ENCODE measurements at regions not wholly inside any gene's neighbourhood (a gene's known extent, or its start where the extent isn't known, plus 50 kb on each side); places are given as distances from the start of the nearest gene placed in this dataset.

GRCh38 chr20:6692566-6693173 lies 74.8 kb upstream of the BMP2 start:
- H3K4me1 ChIP-seq (ENCODE audit: control insufficient read depth, insufficient read depth, low read length), result no peaks in the 10 kb centered on the region
- POLR2A ChIA-PET, result interaction anchor here (0.8 to 1.8 kb wide), 2 partner anchors 15 to 77 kb away, joined by 3 to 7 read pairs; no protein-coding TSS in a partner anchor

GRCh38 chr20:6691516-6691915 lies 76.0 kb upstream of the BMP2 start:
- ChIA-PET CTCF (no interaction called here), POLR2A (no interaction called here)
- H3K36me3 ChIP-seq (ENCODE audit: control insufficient read depth in 2 of 2, insufficient read depth in 1 of 2, low read length in 2 of 2), result no peaks in the 10 kb centered on the region
- no peak overlapping the region for H3K27ac ChIP-seq (ENCODE audit: extremely low read depth, low read depth, low read length)
- TF ChIP-seq, protein P1, sequence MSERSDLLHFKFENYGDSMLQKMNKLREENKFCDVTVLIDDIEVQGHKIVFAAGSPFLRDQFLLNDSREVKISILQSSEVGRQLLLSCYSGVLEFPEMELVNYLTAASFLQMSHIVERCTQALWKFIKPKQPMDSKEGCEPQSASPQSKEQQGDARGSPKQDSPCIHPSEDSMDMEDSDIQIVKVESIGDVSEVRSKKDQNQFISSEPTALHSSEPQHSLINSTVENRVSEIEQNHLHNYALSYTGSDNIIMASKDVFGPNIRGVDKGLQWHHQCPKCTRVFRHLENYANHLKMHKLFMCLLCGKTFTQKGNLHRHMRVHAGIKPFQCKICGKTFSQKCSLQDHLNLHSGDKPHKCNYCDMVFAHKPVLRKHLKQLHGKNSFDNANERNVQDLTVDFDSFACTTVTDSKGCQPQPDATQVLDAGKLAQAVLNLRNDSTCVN (tag by site-specific recombination; optimal IDR thresholded peaks at IDR 0.05), result no peak
- TF ChIP-seq, protein P2, sequence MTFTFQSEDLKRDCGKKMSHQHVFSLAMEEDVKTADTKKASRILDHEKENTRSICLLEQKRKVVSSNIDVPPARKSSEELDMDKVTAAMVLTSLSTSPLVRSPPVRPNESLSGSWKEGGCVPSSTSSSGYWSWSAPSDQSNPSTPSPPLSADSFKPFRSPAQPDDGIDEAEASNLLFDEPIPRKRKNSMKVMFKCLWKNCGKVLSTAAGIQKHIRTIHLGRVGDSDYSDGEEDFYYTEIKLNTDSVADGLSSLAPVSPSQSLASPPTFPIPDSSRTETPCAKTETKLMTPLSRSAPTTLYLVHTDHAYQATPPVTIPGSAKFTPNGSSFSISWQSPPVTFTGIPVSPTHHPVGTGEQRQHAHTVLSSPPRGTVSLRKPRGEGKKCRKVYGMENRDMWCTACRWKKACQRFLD (tag by site-specific recombination; IDR thresholded peaks at IDR 0.05), result no peak
- no peak for TF ChIP-seq ZNF114 (tag by site-specific recombination; IDR thresholded peaks at IDR 0.05)
- no peak for TF ChIP-seq ZNF521 (tag by site-specific recombination; IDR thresholded peaks at IDR 0.05)
- no peak for TF ChIP-seq PRDM1 (tag by site-specific recombination; IDR thresholded peaks at IDR 0.05)
- no peak for TF ChIP-seq ZNF266 (tag by site-specific recombination; IDR thresholded peaks at IDR 0.05; ENCODE audit: low read depth)
- TF ChIP-seq ZBTB1 (tag by site-specific recombination; IDR thresholded peaks at IDR 0.05), result no peak
- TF ChIP-seq, protein P3, sequence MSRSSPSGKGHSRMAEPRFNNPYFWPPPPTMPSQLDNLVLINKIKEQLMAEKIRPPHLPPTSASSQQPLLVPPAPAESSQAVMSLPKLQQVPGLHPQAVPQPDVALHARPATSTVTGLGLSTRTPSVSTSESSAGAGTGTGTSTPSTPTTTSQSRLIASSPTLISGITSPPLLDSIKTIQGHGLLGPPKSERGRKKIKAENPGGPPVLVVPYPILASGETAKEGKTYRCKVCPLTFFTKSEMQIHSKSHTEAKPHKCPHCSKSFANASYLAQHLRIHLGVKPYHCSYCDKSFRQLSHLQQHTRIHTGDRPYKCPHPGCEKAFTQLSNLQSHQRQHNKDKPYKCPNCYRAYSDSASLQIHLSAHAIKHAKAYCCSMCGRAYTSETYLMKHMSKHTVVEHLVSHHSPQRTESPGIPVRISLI (tag by site-specific recombination; IDR thresholded peaks at IDR 0.05), result no peak
- TF ChIP-seq KLF1 (tag by site-specific recombination; IDR thresholded peaks at IDR 0.05), result no peak
- no peak for TF ChIP-seq ZNF138 (tag by site-specific recombination; IDR thresholded peaks at IDR 0.05; ENCODE audit: borderline replicate concordance)
- no peak overlapping the region for H3K4me3 ChIP-seq (ENCODE audit: low read depth, low read length)
- H3K9me3 ChIP-seq (ENCODE audit: control insufficient read depth, insufficient read depth, low read depth, low read length), result no peaks in the 10 kb centered on the region
- no peaks in the 10 kb centered on the region for H3K4me1 ChIP-seq (ENCODE audit: control insufficient read depth, insufficient read depth, low read length)

More at GRCh38 chr20:6692566-6693173, 74.8 kb upstream of the BMP2 start:
- Histone ChIP-seq H3K9me3 (ENCODE audit: control insufficient read depth, insufficient read depth, low read depth, low read length) (no peaks in the 10 kb centered on the region), H3K27ac (ENCODE audit: extremely low read depth, low read depth, low read length) (no peak overlapping the region), H3K36me3 (ENCODE audit: control insufficient read depth in 2 of 2, insufficient read depth in 1 of 2, low read length in 2 of 2) (no peaks in the 10 kb centered on the region), H3K4me3 (ENCODE audit: low read depth, low read length) (no peak overlapping the region)
- 0 out of 2 replicates have a peak, but pooled peaks have one; percentile 25 for TF ChIP-seq TRIM28 (IDR thresholded peaks at IDR 0.05; ENCODE audit: borderline replicate concordance, low read length)
- no peak for TF ChIP-seq ZNF639 (tag by site-specific recombination; IDR thresholded peaks at IDR 0.05)
- 0 out of 2 replicates have a peak, but pooled peaks have one; percentile 38 for TF ChIP-seq SCRT2 (tag by site-specific recombination; IDR thresholded peaks at IDR 0.05)
- CTCF ChIA-PET, result interaction anchor here (0.6 to 1.5 kb wide), 4 partner anchors 29 to 73 kb away, joined by 3 to 6 read pairs (median 3); no protein-coding TSS in a partner anchor

DNA sequence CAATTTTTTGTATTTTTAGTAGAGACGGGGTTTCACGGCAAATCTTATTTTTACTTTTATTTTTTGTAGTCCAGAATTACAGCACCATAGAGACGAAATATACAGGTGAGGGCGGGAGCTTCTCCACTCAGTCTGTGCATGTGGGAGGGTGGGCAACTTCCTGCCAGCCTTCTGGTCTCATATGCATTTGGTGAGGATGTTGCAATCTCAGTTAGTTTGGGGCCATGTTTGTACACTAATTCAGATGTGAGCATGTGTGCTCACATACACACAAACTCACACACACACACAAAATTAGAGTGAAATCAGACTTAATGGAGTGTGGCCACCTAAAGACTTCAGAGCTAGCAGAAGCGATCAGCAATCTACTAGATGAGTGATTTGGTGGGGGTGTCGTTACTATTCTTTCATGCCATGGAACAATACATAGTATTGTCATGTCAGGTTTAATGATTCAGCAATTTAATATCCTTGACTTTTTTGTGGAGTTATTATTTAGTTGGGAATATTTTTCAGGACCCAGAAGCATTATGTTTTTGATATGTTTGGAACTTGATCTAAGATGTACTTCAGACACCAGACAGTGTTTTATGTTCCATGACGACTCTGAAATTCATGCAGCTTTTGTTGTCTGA lies 78.0 kb upstream of the BMP2 start:
- CTCF ChIA-PET, result interaction anchor here (1.4 kb wide), 1 partner anchor 11 kb away, joined by 3 read pairs; no protein-coding TSS in a partner anchor
- TF ChIP-seq GFI1B (tag by site-specific recombination; IDR thresholded peaks at IDR 0.05) (no peak), SP2 (tag by site-specific recombination; IDR thresholded peaks at IDR 0.05) (no peak), ZNF76 (tag by site-specific recombination; IDR thresholded peaks at IDR 0.05; ENCODE audit: borderline replicate concordance, low read depth) (no peak), ZNF239 (tag by site-specific recombination; IDR thresholded peaks at IDR 0.05) (no peak), ZNF558 (tag by site-specific recombination; IDR thresholded peaks at IDR 0.05) (no peak)
- TF ChIP-seq, protein P4, sequence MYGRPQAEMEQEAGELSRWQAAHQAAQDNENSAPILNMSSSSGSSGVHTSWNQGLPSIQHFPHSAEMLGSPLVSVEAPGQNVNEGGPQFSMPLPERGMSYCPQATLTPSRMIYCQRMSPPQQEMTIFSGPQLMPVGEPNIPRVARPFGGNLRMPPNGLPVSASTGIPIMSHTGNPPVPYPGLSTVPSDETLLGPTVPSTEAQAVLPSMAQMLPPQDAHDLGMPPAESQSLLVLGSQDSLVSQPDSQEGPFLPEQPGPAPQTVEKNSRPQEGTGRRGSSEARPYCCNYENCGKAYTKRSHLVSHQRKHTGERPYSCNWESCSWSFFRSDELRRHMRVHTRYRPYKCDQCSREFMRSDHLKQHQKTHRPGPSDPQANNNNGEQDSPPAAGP (tag by site-specific recombination; IDR thresholded peaks at IDR 0.05), result no peak
- POLR2A ChIA-PET, result interaction anchor here (0.5 kb wide), 1 partner anchor 31 kb away, joined by 5 read pairs; no protein-coding TSS in a partner anchor
- Histone ChIP-seq H3K36me3 (ENCODE audit: control insufficient read depth in 2 of 2, insufficient read depth in 1 of 2, low read length in 2 of 2) (no peaks in the 10 kb centered on the region), H3K27ac (ENCODE audit: extremely low read depth, low read depth, low read length) (no peak overlapping the region), H3K4me3 (ENCODE audit: low read depth, low read length) (no peak overlapping the region), H3K9me3 (ENCODE audit: control insufficient read depth, insufficient read depth, low read depth, low read length) (no peaks in the 10 kb centered on the region), H3K4me1 (ENCODE audit: control insufficient read depth, insufficient read depth, low read length) (no peaks in the 10 kb centered on the region)
